IMR-90 (cell line): ENCODE measurements at regions not wholly inside any gene's neighbourhood (a gene's known extent, or its start where the extent isn't known, plus 50 kb on each side); places are given as distances from the start of the nearest gene placed in this dataset.

ENCODE experiments used
- ATAC-seq: fragments of 200-7000 bp; cut with Tn5 transposase; 2 replicates; pipeline ENCODE4 v1.9.1; 2020; ENCODE audit warnings: low read depth, mild to moderate bottlenecking, moderate library complexity
- BruUV-seq: library from RNA; stranded (reverse); fragments of 400-500 nt; replicated peaks from 2 replicates; lab custom pipeline; 2021; lab: Mats Ljungman, UMichigan
- CTCF ChIA-PET: fragments of 300-600 bp; formaldehyde crosslinking; extraction: SDS; loops from one replicate; lab custom pipeline; 2021; ENCODE audit warnings: antibody characterized with exemption; lab: Yijun Ruan, JAX
- POLR2A ChIA-PET: fragments of 300-600 bp; sonication (Branson Sonifier 250); formaldehyde crosslinking; loops from one replicate; lab custom pipeline; 2022; ENCODE audit warnings: antibody characterized with exemption; ENCODE audit not compliant: unreplicated experiment; lab: Charles Lee
- DNase-seq: peaks from one replicate; pipeline ENCODE4 v3.0.0; 2013
- H2AFZ ChIP-seq: replicated peaks from 2 replicates; pipeline ENCODE3; 2013; ENCODE audit warnings: low read length, mild to moderate bottlenecking; ENCODE audit not compliant: poor library complexity
- H2AK5ac ChIP-seq: 2 replicates; pipeline ENCODE4 v1.6.1; 2013; ENCODE audit warnings: low read depth, low read length, inconsistent platforms
- H2AK9ac ChIP-seq: replicated peaks from 2 replicates; pipeline ENCODE3; 2013; ENCODE audit warnings: mild to moderate bottlenecking, low read depth, low read length, moderate library complexity; ENCODE audit not compliant: poor library complexity
- H2BK120ac ChIP-seq: 2 replicates; pipeline ENCODE4 v1.6.1; 2013; ENCODE audit warnings: low read depth, low read length, inconsistent platforms
- H2BK15ac ChIP-seq: 3 replicates; pipeline ENCODE4 v1.6.1; 2013; ENCODE audit warnings: low read depth, low read length, inconsistent platforms
- H2BK20ac ChIP-seq: 2 replicates; pipeline ENCODE4 v1.6.1; 2013; ENCODE audit warnings: low read depth, mild to moderate bottlenecking, inconsistent platforms, low read length, moderate library complexity
- H2BK5ac ChIP-seq: 2 replicates; pipeline ENCODE4 v1.6.1; 2013; ENCODE audit warnings: mild to moderate bottlenecking, low read depth, low read length, inconsistent platforms; ENCODE audit not compliant: poor library complexity, severe bottlenecking
- H3K14ac ChIP-seq: replicated peaks from 2 replicates; pipeline ENCODE4 v1.6.1; 2013; ENCODE audit warnings: low read depth, low read length, inconsistent platforms
- H3K18ac ChIP-seq: 2 replicates; pipeline ENCODE4 v1.6.1; 2013; ENCODE audit warnings: low read depth, low read length, control low read depth
- H3K23ac ChIP-seq: 2 replicates; pipeline ENCODE4 v1.6.1; 2013; ENCODE audit warnings: low read depth, low read length, inconsistent platforms
- H3K27ac ChIP-seq: 2 replicates; pipeline ENCODE4 v1.5.1; 2013; ENCODE audit warnings: mild to moderate bottlenecking, control low read depth, low read length; ENCODE audit not compliant: insufficient read depth
- H3K27me3 ChIP-seq: 2 replicates; pipeline ENCODE4 v1.6.1; 2013; ENCODE audit warnings: low read length; ENCODE audit not compliant: control insufficient read depth, insufficient read depth
- H3K36me3 ChIP-seq: 2 replicates; pipeline ENCODE4 v1.6.1; 2013; ENCODE audit warnings: low read length, mixed read lengths; ENCODE audit not compliant: control insufficient read depth, insufficient read depth
- H3K4ac ChIP-seq: 2 replicates; pipeline ENCODE4 v1.6.1; 2013; ENCODE audit warnings: low read depth, low read length, inconsistent platforms
- H3K4me1 ChIP-seq: 2 replicates; pipeline ENCODE4 v1.6.1; 2013; ENCODE audit warnings: low read length, mixed read lengths; ENCODE audit not compliant: control insufficient read depth, insufficient read depth
- H3K4me2 ChIP-seq: 2 replicates; pipeline ENCODE4 v1.6.1; 2013; ENCODE audit warnings: low read depth, mild to moderate bottlenecking, control low read depth, low read length, moderate library complexity
- H3K4me3 ChIP-seq: 2 replicates; pipeline ENCODE4 v1.5.1; 2013; ENCODE audit warnings: low read depth, mild to moderate bottlenecking, control low read depth, low read length, moderate library complexity; ENCODE audit not compliant: insufficient read depth
- H3K56ac ChIP-seq: 2 replicates; pipeline ENCODE4 v1.6.1; 2013; ENCODE audit warnings: low read length, inconsistent platforms; ENCODE audit not compliant: insufficient read depth; ENCODE audit errors: extremely low read depth
- H3K79me1 ChIP-seq, 2 experiments: 2 replicates each; pipeline ENCODE4 v1.6.1; 2013; ENCODE audit warnings: low read length in 2 of 2, inconsistent platforms in 1 of 2, low read depth in 1 of 2
- H3K9ac ChIP-seq: 2 replicates; pipeline ENCODE4 v1.6.1; 2013; ENCODE audit warnings: low read depth, low read length, control low read depth
- H3K9me1 ChIP-seq: 2 replicates; pipeline ENCODE4 v1.6.1; 2013; ENCODE audit warnings: low read length, inconsistent platforms; ENCODE audit not compliant: insufficient read depth
- H3K9me3 ChIP-seq: 2 replicates; pipeline ENCODE4 v1.6.1; 2013; ENCODE audit warnings: low read length; ENCODE audit not compliant: control insufficient read depth, insufficient read depth
- H4K20me1 ChIP-seq: 2 replicates; pipeline ENCODE4 v1.6.1; 2013; ENCODE audit warnings: low read length, inconsistent platforms; ENCODE audit not compliant: insufficient read depth
- H4K5ac ChIP-seq: 2 replicates; pipeline ENCODE4 v1.6.1; 2013; ENCODE audit warnings: mild to moderate bottlenecking, low read depth, low read length, control low read depth
- H4K8ac ChIP-seq, 2 experiments: 2 replicates each; pipeline ENCODE4 v1.6.1; 2013; ENCODE audit warnings: low read depth in 2 of 2, low read length in 2 of 2, control low read depth in 1 of 2, inconsistent platforms in 1 of 2
- H4K91ac ChIP-seq: 2 replicates; pipeline ENCODE4 v1.6.1; 2013; ENCODE audit warnings: low read depth, low read length, inconsistent platforms; ENCODE audit not compliant: insufficient read depth
- BHLHE40 ChIP-seq: fragments of 150-350 bp; IDR thresholded peaks from 2 replicates; pipeline ENCODE4 v1.6.1; 2016; ENCODE audit warnings: mild to moderate bottlenecking, low read depth, low read length
- CEBPB ChIP-seq: IDR thresholded peaks from 2 replicates; pipeline ENCODE4 v1.6.1; 2012; ENCODE audit warnings: low read depth, low read length, improper control_type of control experiment
- CHD1 ChIP-seq: IDR thresholded peaks from 2 replicates; pipeline ENCODE4 v1.6.1; 2012; ENCODE audit warnings: low read depth, low read length, improper control_type of control experiment
- CTCF ChIP-seq: conservative IDR thresholded peaks from 2 replicates; pipeline ENCODE4 v1.5.1; 2012; ENCODE audit warnings: mild to moderate bottlenecking, low read depth, low read length, improper control_type of control experiment
- FOS ChIP-seq: fragments of 150-350 bp; IDR thresholded peaks from 2 replicates; pipeline ENCODE4 v1.6.1; 2016; ENCODE audit warnings: low read depth, low read length
- MAFK ChIP-seq: IDR thresholded peaks from 2 replicates; pipeline ENCODE4 v1.6.1; 2012; ENCODE audit warnings: low read depth, low read length, improper control_type of control experiment
- MAZ ChIP-seq: IDR thresholded peaks from 2 replicates; pipeline ENCODE4 v1.6.1; 2012; ENCODE audit warnings: low read depth, mild to moderate bottlenecking, low read length, improper control_type of control experiment, moderate library complexity, borderline replicate concordance
- MXI1 ChIP-seq: IDR thresholded peaks from 2 replicates; pipeline ENCODE4 v1.6.1; 2012; ENCODE audit warnings: low read depth, mild to moderate bottlenecking, low read length, moderate library complexity, borderline replicate concordance
- POLR2A ChIP-seq: IDR thresholded peaks from 2 replicates; pipeline ENCODE4 v1.6.1; 2012; ENCODE audit warnings: mild to moderate bottlenecking, low read depth, low read length
- RAD21 ChIP-seq: IDR thresholded peaks from 2 replicates; pipeline ENCODE4 v1.6.1; 2012; ENCODE audit warnings: low read length, improper control_type of control experiment
- RFX5 ChIP-seq: IDR thresholded peaks from 2 replicates; pipeline ENCODE4 v1.8.0; 2012; ENCODE audit warnings: low read depth, mild to moderate bottlenecking, low read length, moderate library complexity
- SMC3 ChIP-seq: fragments of 150-350 bp; IDR thresholded peaks from 2 replicates; pipeline ENCODE4 v1.6.1; 2016; ENCODE audit warnings: low read depth, mild to moderate bottlenecking, antibody characterized with exemption, low read length, moderate library complexity
- WGBS, 2 experiments: methylation state at CpG; one replicate each; pipeline versions ENCODE4 v1.1.5 to v1.1.7; 2013; ENCODE audit warnings: missing lambda C conversion rate in 2 of 2; ENCODE audit not compliant: insufficient read length in 1 of 2; ENCODE audit errors: extremely low coverage in 2 of 2; 5-methylcytosine and 5-hydroxymethylcytosine counted together
- dilution Hi-C: fragments of 300-500 bp; cut with HindIII; formaldehyde crosslinking; loops from one replicate; pipeline ENCODE4 v1.14.3; 2018; ENCODE audit warnings: low sequenced_read_pairs; ENCODE audit not compliant: unreplicated experiment
- in situ Hi-C: fragments of 300-500 bp; cut with MboI; formaldehyde crosslinking; loops from 3 replicates; pipeline ENCODE4 v1.14.3; 2019; ENCODE audit warnings: low sequenced_read_pairs, inconsistent platforms, mixed read lengths
- intact Hi-C: fragments of 100-400 bp; cut with micrococcal nuclease; formaldehyde crosslinking; loops from 2 replicates; pipeline ENCODE4 v1.10.0; 2022
- TF ChIP-seq, protein P1 (sequence below): fragments of 150-350 bp; IDR thresholded peaks from 2 replicates; pipeline ENCODE4 v1.6.1; 2016; ENCODE audit warnings: low read depth, mild to moderate bottlenecking, low read length, moderate library complexity, borderline replicate concordance

GRCh38 chrX:8346060-8346459 lies 118.6 kb upstream of the VCX3B start:
- Histone ChIP-seq H2BK20ac (no peak overlapping the region), H3K14ac (no peak overlapping the region)
- POLR2A ChIA-PET, result no interaction called here

More at GRCh38 chrX:8346060-8346459, 118.6 kb upstream of the VCX3B start:
- dilution Hi-C loops, result no loop called here
- Histone ChIP-seq H3K9me1 (no peaks in the 10 kb centered on the region), H3K79me1 (no peaks in the 10 kb centered on the region), H3K36me3 (no peaks in the 10 kb centered on the region), H3K27ac (no peak overlapping the region), H3K4me2 (no peak overlapping the region), H4K8ac (no peak overlapping the region), H3K18ac (no peak overlapping the region), H4K5ac (no peak overlapping the region), H3K27me3 (no peaks in the 10 kb centered on the region), H2BK120ac (no peak overlapping the region), H3K9ac (no peak overlapping the region), H3K56ac (no peak overlapping the region), H3K4ac (no peak overlapping the region), H2AFZ (no peak overlapping the region), H2AK9ac (no peak overlapping the region), H2AK5ac (no peak overlapping the region), H3K4me1 (no peaks in the 10 kb centered on the region), H3K23ac (no peak overlapping the region), H2BK15ac (no peak overlapping the region), H4K20me1 (no peaks in the 10 kb centered on the region), H3K9me3 (peaks cover 26% of the 10 kb centered on the region), H2BK5ac (no peak overlapping the region), H4K91ac (no peak overlapping the region), H3K4me3 (no peak overlapping the region)
- BruUV-seq, result no TSS peak
- no peak for TF ChIP-seq MXI1
- no peak for TF ChIP-seq SMC3
- no peak for TF ChIP-seq MAZ
- TF ChIP-seq BHLHE40, result no peak
- no peak for TF ChIP-seq CHD1
- TF ChIP-seq MAFK, result no peak
- no peak for TF ChIP-seq POLR2A
- TF ChIP-seq RFX5, result no peak
- TF ChIP-seq CTCF, result no peak
- TF ChIP-seq, protein P1, sequence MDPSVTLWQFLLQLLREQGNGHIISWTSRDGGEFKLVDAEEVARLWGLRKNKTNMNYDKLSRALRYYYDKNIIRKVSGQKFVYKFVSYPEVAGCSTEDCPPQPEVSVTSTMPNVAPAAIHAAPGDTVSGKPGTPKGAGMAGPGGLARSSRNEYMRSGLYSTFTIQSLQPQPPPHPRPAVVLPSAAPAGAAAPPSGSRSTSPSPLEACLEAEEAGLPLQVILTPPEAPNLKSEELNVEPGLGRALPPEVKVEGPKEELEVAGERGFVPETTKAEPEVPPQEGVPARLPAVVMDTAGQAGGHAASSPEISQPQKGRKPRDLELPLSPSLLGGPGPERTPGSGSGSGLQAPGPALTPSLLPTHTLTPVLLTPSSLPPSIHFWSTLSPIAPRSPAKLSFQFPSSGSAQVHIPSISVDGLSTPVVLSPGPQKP, result no peak
- no peak for TF ChIP-seq CEBPB
- no peak for TF ChIP-seq RAD21
- no peak for TF ChIP-seq FOS
- no peak for ATAC-seq
- CTCF ChIA-PET, result no interaction called here
- in situ Hi-C loops, result no loop called here
- intact Hi-C loops, result no loop called here
- WGBS, 2 experiments, result no CpG with 5 or more reads among the region's 1 CpG
- no peak for DNase-seq
